DND-41 (cell line): ENCODE measurements at regions not wholly inside any gene's neighbourhood (a gene's known extent, or its start where the extent isn't known, plus 50 kb on each side); places are given as distances from the start of the nearest gene placed in this dataset.

Experiments
- EZH2 ChIP-seq: IDR thresholded peaks from 3 replicates; pipeline ENCODE4 v1.6.1; 2012; ENCODE audit warnings: borderline replicate concordance, low read depth, mild to moderate bottlenecking, moderate library complexity, low read length, inconsistent platforms; ENCODE audit not compliant: severe bottlenecking
- TF ChIP-seq, protein P1 (sequence below): IDR thresholded peaks from 2 replicates; pipeline ENCODE4 v1.5.1; 2012; ENCODE audit warnings: borderline replicate concordance, low read length, moderate library complexity, mild to moderate bottlenecking; ENCODE audit not compliant: poor library complexity, severe bottlenecking; ENCODE audit errors: extremely low read depth

DNA sequence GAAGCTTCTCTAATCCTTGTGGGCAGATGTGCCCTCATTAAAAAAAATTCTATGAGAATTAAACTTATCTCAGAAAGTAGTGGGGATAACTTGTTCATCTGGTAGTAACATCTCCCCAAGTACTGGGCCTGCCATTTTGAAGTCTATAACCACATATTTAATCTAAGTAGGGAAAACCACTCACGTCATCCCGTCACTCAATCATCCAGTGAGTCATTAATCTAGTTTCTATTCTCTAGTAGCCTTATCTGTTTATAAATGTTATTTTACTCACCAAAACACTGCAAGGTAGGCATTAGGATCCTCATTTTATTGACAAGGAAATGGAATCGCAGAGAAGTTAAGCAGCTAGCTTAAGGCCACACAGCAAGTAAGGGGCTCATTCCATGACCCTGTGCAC is 221.9 kb downstream of the ATG4C start:
- TF ChIP-seq, protein P1, sequence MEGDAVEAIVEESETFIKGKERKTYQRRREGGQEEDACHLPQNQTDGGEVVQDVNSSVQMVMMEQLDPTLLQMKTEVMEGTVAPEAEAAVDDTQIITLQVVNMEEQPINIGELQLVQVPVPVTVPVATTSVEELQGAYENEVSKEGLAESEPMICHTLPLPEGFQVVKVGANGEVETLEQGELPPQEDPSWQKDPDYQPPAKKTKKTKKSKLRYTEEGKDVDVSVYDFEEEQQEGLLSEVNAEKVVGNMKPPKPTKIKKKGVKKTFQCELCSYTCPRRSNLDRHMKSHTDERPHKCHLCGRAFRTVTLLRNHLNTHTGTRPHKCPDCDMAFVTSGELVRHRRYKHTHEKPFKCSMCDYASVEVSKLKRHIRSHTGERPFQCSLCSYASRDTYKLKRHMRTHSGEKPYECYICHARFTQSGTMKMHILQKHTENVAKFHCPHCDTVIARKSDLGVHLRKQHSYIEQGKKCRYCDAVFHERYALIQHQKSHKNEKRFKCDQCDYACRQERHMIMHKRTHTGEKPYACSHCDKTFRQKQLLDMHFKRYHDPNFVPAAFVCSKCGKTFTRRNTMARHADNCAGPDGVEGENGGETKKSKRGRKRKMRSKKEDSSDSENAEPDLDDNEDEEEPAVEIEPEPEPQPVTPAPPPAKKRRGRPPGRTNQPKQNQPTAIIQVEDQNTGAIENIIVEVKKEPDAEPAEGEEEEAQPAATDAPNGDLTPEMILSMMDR, result no peak
- no peak for TF ChIP-seq EZH2
